ENCODE measurements at regions not wholly inside any gene's neighbourhood (a gene's known extent, or its start where the extent isn't known, plus 50 kb on each side); places are given as distances from the start of the nearest gene placed in this dataset.

- peaks cover 6% of the 10 kb centered on the region for H3K9me3 ChIP-seq (replicated peaks)
- no peak overlapping the region for H3K4me3 ChIP-seq
- peak overlapping the region; percentile 73 for H3K27ac ChIP-seq (replicated peaks)
- no peak for DNase-seq
- no peaks in the 10 kb centered on the region for H3K36me3 ChIP-seq
- intact Hi-C loops (cut with micrococcal nuclease) = no loop called here
- H3K27me3 ChIP-seq (ENCODE audit: low read depth) = peaks cover 54% of the 10 kb centered on the region
- TF ChIP-seq CTCF (IDR thresholded peaks at IDR 0.05; ENCODE audit: borderline replicate concordance) = no peak
- no peaks in the 10 kb centered on the region for H3K4me1 ChIP-seq
These were observed 54.8 kb upstream of the STX16 start for GRCh38 chr20:58596244-58596643.

GRCh38 chr20:58595167-58595566, 55.9 kb upstream of the STX16 start:
- peaks cover 6% of the 10 kb centered on the region for H3K9me3 ChIP-seq (replicated peaks)
- H3K4me3 ChIP-seq = no peak overlapping the region
- no peak overlapping the region for H3K27ac ChIP-seq (replicated peaks)
- H3K4me1 ChIP-seq = no peaks in the 10 kb centered on the region
- DNase-seq = no peak
- intact Hi-C loops (cut with micrococcal nuclease) = no loop called here
- H3K36me3 ChIP-seq = no peaks in the 10 kb centered on the region
- TF ChIP-seq CTCF (IDR thresholded peaks at IDR 0.05; ENCODE audit: borderline replicate concordance) = no peak
- peaks cover 64% of the 10 kb centered on the region for H3K27me3 ChIP-seq (ENCODE audit: low read depth)

- peaks cover 74% of the 10 kb centered on the region for H3K27me3 ChIP-seq (ENCODE audit: low read depth)
- intact Hi-C loops (cut with micrococcal nuclease) = no loop called here
- H3K4me3 ChIP-seq = no peak overlapping the region
- H3K36me3 ChIP-seq = no peaks in the 10 kb centered on the region
- H3K9me3 ChIP-seq (replicated peaks) = peaks cover 6% of the 10 kb centered on the region
- H3K4me1 ChIP-seq = no peaks in the 10 kb centered on the region
- H3K27ac ChIP-seq (replicated peaks) = no peak overlapping the region
- no peak for DNase-seq
- TF ChIP-seq CTCF (IDR thresholded peaks at IDR 0.05; ENCODE audit: borderline replicate concordance) = no peak
These were observed 57.0 kb upstream of the STX16 start for GRCh38 chr20:58593880-58594638.

- no peak overlapping the region for H3K27ac ChIP-seq (replicated peaks)
- intact Hi-C loops (cut with micrococcal nuclease) = no loop called here
- peaks cover 77% of the 10 kb centered on the region for H3K27me3 ChIP-seq (ENCODE audit: low read depth)
- DNase-seq = no peak
- no peaks in the 10 kb centered on the region for H3K4me1 ChIP-seq
- H3K4me3 ChIP-seq = no peak overlapping the region
- TF ChIP-seq CTCF (IDR thresholded peaks at IDR 0.05; ENCODE audit: borderline replicate concordance) = no peak
- peaks cover 6% of the 10 kb centered on the region for H3K9me3 ChIP-seq (replicated peaks)
- H3K36me3 ChIP-seq = no peaks in the 10 kb centered on the region
These were observed 58.9 kb upstream of the STX16 start for GRCh38 chr20:58592076-58592695.

- H3K27ac ChIP-seq (replicated peaks) = no peak overlapping the region
- H3K36me3 ChIP-seq = no peaks in the 10 kb centered on the region
- peaks cover 76% of the 10 kb centered on the region for H3K27me3 ChIP-seq (ENCODE audit: low read depth)
- DNase-seq = no peak
- intact Hi-C loops (cut with micrococcal nuclease) = no loop called here
- no peaks in the 10 kb centered on the region for H3K9me3 ChIP-seq (replicated peaks)
- no peak for TF ChIP-seq CTCF (IDR thresholded peaks at IDR 0.05; ENCODE audit: borderline replicate concordance)
- no peaks in the 10 kb centered on the region for H3K4me1 ChIP-seq
- no peak overlapping the region for H3K4me3 ChIP-seq
These were observed 60.2 kb upstream of the STX16 start for GRCh38 chr20:58590679-58591473.
